DND-41 (cell line): ENCODE measurements at regions not wholly inside any gene's neighbourhood (a gene's known extent, or its start where the extent isn't known, plus 50 kb on each side); places are given as distances from the start of the nearest gene placed in this dataset.

Source experiments
- EZH2 ChIP-seq: IDR thresholded peaks from 3 replicates; pipeline ENCODE4 v1.6.1; 2012; ENCODE audit warnings: borderline replicate concordance, low read depth, mild to moderate bottlenecking, moderate library complexity, low read length, inconsistent platforms; ENCODE audit not compliant: severe bottlenecking
- TF ChIP-seq, protein P1 (sequence below): IDR thresholded peaks from 2 replicates; pipeline ENCODE4 v1.5.1; 2012; ENCODE audit warnings: borderline replicate concordance, low read length, moderate library complexity, mild to moderate bottlenecking; ENCODE audit not compliant: poor library complexity, severe bottlenecking; ENCODE audit errors: extremely low read depth

DNA sequence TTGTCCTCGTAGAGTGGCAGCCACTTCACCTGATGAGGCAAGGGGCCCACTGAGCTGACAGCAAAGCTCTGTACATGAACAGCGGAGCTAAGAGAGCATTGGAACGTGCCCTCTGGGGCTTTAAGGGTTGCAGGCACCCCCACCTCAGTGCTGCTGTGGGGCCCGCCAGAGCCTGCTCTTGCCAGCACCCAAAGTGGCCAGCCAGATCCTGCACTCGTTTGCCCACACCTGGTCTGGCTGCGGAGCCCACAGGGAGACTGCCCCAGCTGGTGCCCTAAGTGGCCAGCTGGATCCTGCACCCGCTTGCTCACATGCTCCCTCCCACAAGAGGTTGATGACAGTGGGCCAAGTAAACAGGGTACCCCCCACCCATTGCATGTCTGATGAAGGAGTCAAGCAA, 783.4 kb upstream of the MIR17HG start:
- TF ChIP-seq, protein P1, sequence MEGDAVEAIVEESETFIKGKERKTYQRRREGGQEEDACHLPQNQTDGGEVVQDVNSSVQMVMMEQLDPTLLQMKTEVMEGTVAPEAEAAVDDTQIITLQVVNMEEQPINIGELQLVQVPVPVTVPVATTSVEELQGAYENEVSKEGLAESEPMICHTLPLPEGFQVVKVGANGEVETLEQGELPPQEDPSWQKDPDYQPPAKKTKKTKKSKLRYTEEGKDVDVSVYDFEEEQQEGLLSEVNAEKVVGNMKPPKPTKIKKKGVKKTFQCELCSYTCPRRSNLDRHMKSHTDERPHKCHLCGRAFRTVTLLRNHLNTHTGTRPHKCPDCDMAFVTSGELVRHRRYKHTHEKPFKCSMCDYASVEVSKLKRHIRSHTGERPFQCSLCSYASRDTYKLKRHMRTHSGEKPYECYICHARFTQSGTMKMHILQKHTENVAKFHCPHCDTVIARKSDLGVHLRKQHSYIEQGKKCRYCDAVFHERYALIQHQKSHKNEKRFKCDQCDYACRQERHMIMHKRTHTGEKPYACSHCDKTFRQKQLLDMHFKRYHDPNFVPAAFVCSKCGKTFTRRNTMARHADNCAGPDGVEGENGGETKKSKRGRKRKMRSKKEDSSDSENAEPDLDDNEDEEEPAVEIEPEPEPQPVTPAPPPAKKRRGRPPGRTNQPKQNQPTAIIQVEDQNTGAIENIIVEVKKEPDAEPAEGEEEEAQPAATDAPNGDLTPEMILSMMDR: no peak
- TF ChIP-seq EZH2: no peak
